ENCODE measurements at regions not wholly inside any gene's neighbourhood (a gene's known extent, or its start where the extent isn't known, plus 50 kb on each side); places are given as distances from the start of the nearest gene placed in this dataset.

- H3K36me3 Mint-ChIP-seq, result peaks cover 3% of the 10 kb centered on the region
- TF ChIP-seq CTCF (conservative IDR thresholded peaks at IDR 0.05), result no peak
- no peak overlapping the region for H3K27ac Mint-ChIP-seq
- no peaks in the 10 kb centered on the region for H3K27me3 Mint-ChIP-seq
- H3K4me1 Mint-ChIP-seq (ENCODE audit: unreplicated experiment), result peaks cover 26% of the 10 kb centered on the region
- no peak overlapping the region for H3K4me3 Mint-ChIP-seq
- H3K9me3 Mint-ChIP-seq, result peaks cover 16% of the 10 kb centered on the region
- no peak for DNase-seq (ENCODE audit: extremely low spot score, unreplicated experiment)
Observed at GRCh38 chr5:142478113-142478512, 153.3 kb upstream of the SPRY4 start.

GRCh38 chr5:142475102-142475513 is 150.3 kb upstream of the SPRY4 start:
- Mint-ChIP-seq H3K4me3 (no peak overlapping the region), H3K27me3 (no peaks in the 10 kb centered on the region), H3K4me1 (ENCODE audit: unreplicated experiment) (peaks cover 35% of the 10 kb centered on the region), H3K27ac (peak overlapping the region; percentile 68), H3K9me3 (peaks cover 16% of the 10 kb centered on the region), H3K36me3 (peaks cover 3% of the 10 kb centered on the region)
- no peak for DNase-seq (ENCODE audit: extremely low spot score, unreplicated experiment)
- TF ChIP-seq CTCF (conservative IDR thresholded peaks at IDR 0.05), result no peak

GRCh38 chr5:142474431-142475094 is 149.7 kb upstream of the SPRY4 start:
- Mint-ChIP-seq H3K27ac (peak overlapping the region; percentile 68), H3K27me3 (no peaks in the 10 kb centered on the region), H3K4me3 (peak overlapping the region; percentile 21), H3K4me1 (ENCODE audit: unreplicated experiment) (peaks cover 34% of the 10 kb centered on the region), H3K36me3 (peaks cover 3% of the 10 kb centered on the region), H3K9me3 (peaks cover 16% of the 10 kb centered on the region)
- no peak for DNase-seq (ENCODE audit: extremely low spot score, unreplicated experiment)
- no peak for TF ChIP-seq CTCF (conservative IDR thresholded peaks at IDR 0.05)

GRCh38 chr5:142473038-142473437 is 148.2 kb upstream of the SPRY4 start:
- H3K27ac Mint-ChIP-seq, result peak overlapping the region; percentile 3

GRCh38 chr5:142472306-142472951 is 147.6 kb upstream of the SPRY4 start:
- H3K4me3 Mint-ChIP-seq, result no peak overlapping the region
- DNase-seq (ENCODE audit: extremely low spot score, unreplicated experiment), result no peak
- TF ChIP-seq CTCF (conservative IDR thresholded peaks at IDR 0.05), result no peak
- no peaks in the 10 kb centered on the region for H3K9me3 Mint-ChIP-seq
- H3K27ac Mint-ChIP-seq, result peak overlapping the region; percentile 68
- H3K36me3 Mint-ChIP-seq, result no peaks in the 10 kb centered on the region
- no peaks in the 10 kb centered on the region for H3K27me3 Mint-ChIP-seq
- peaks cover 34% of the 10 kb centered on the region for H3K4me1 Mint-ChIP-seq (ENCODE audit: unreplicated experiment)

More at GRCh38 chr5:142473038-142473437, 148.2 kb upstream of the SPRY4 start:
- H3K36me3 Mint-ChIP-seq, result peaks cover 3% of the 10 kb centered on the region
- H3K4me1 Mint-ChIP-seq (ENCODE audit: unreplicated experiment), result peaks cover 34% of the 10 kb centered on the region
- H3K27me3 Mint-ChIP-seq, result no peaks in the 10 kb centered on the region
- DNase-seq (ENCODE audit: extremely low spot score, unreplicated experiment), result no peak
- TF ChIP-seq CTCF (conservative IDR thresholded peaks at IDR 0.05), result no peak
- H3K9me3 Mint-ChIP-seq, result peaks cover 4% of the 10 kb centered on the region
- H3K4me3 Mint-ChIP-seq, result no peak overlapping the region

Data from type B pancreatic cell (in vitro differentiated cells).